Lung (tissue), 11 donors: ENCODE measurements at regions not wholly inside any gene's neighbourhood (a gene's known extent, or its start where the extent isn't known, plus 50 kb on each side); places are given as distances from the start of the nearest gene placed in this dataset.

ENCODE experiments used
- ATAC-seq: fragments of 200-7000 bp; cut with Tn5 transposase; one replicate; pipeline ENCODE4 v1.9.1; 2020; ENCODE audit warnings: moderate number of reproducible peaks; ENCODE audit not compliant: insufficient read depth, low FRiP score
- DNase-seq, 3 donors: peaks; one replicate each; pipeline ENCODE4 v3.0.0-alpha.2; 2013 to 2017
- H3K27ac ChIP-seq, 2 donors: one replicate each; pipeline ENCODE4 v1.5.1; 2013; ENCODE audit warnings: mild to moderate bottlenecking in 2 of 2, moderate library complexity in 2 of 2, control low read depth in 1 of 2, inconsistent platforms in 1 of 2, low read depth in 1 of 2, low read length in 1 of 2
- H3K27me3 ChIP-seq, 3 donors: one replicate each; pipeline ENCODE4 v1.5.1; 2013; ENCODE audit warnings: low read length in 2 of 3; ENCODE audit not compliant: control insufficient read depth in 3 of 3, insufficient read depth in 3 of 3
- H3K36me3 ChIP-seq, 4 donors: one replicate each; pipeline ENCODE4 v1.5.1; 2013; ENCODE audit warnings: low read length in 4 of 4, mild to moderate bottlenecking in 1 of 4, moderate library complexity in 1 of 4; ENCODE audit not compliant: control insufficient read depth in 4 of 4, insufficient read depth in 4 of 4
- H3K4me1 ChIP-seq, 5 donors: one replicate each; pipeline ENCODE4 v1.5.1; 2013; ENCODE audit warnings: low read length in 5 of 5, mild to moderate bottlenecking in 2 of 5, moderate library complexity in 1 of 5; ENCODE audit not compliant: control insufficient read depth in 5 of 5, insufficient read depth in 5 of 5
- H3K4me3 ChIP-seq: one replicate; pipeline ENCODE4 v1.5.1; 2013; ENCODE audit warnings: mild to moderate bottlenecking, control low read depth, moderate library complexity
- H3K9ac ChIP-seq, 2 donors: one replicate each; pipeline ENCODE4 v1.5.1; 2013; ENCODE audit warnings: low read length in 2 of 2, control low read depth in 1 of 2; ENCODE audit not compliant: insufficient read depth in 1 of 2
- H3K9me3 ChIP-seq, 4 donors: one replicate each; pipeline ENCODE4 v1.5.1; 2013; ENCODE audit warnings: low read length in 3 of 4, mild to moderate bottlenecking in 1 of 4, moderate library complexity in 1 of 4; ENCODE audit not compliant: control insufficient read depth in 4 of 4, insufficient read depth in 3 of 4
- CTCF ChIP-seq: IDR thresholded peaks from 2 replicates; pipeline ENCODE4 v1.5.1; 2012; ENCODE audit warnings: mild to moderate bottlenecking; ENCODE audit errors: control extremely low read depth, extremely low read depth
- WGBS, 2 donors: extraction: QIAGEN DNeasy Blood & Tissue Kit; methylation state at CpG; one replicate each; pipeline ENCODE4 v1.1.7; 2013; 5-methylcytosine and 5-hydroxymethylcytosine counted together
- donor health status: control.
- donor health status: control.
- donor health status: Bipolar disorder and iron deficiency.
- donor health status: healthy.
- donor health status: DM: yes; HTN: yes; CAD: no.

GRCh38 chr17:14513835-14514234 is 213.0 kb downstream of the HS3ST3B1 start:
- Histone ChIP-seq H3K27ac (no peak overlapping the region), H3K9me3 (peaks cover 0 to 2% (median 0%) of the 10 kb centered on the region in 4 donors), H3K9ac (no peak overlapping the region), H3K4me3 (no peak overlapping the region), H3K36me3 (no peaks in the 10 kb centered on the region), H3K4me1 (no peaks in the 10 kb centered on the region), H3K27me3 (no peaks in the 10 kb centered on the region)
- no peak for TF ChIP-seq CTCF
- no peak for DNase-seq
- 72 to 78% methylated on average over 3 of the region's 3 CpGs for WGBS, 2 donors
- no peak for ATAC-seq

- DNase-seq (no peak), ATAC-seq (no peak)
- no peak overlapping the region for H3K9ac ChIP-seq
- H3K27me3 ChIP-seq: no peaks in the 10 kb centered on the region
- no peak overlapping the region for H3K4me3 ChIP-seq
- 86 to 90% methylated on average over 3 of the region's 3 CpGs for WGBS, 2 donors
- H3K9me3 ChIP-seq: peaks cover 0 to 2% (median 0%) of the 10 kb centered on the region in 4 donors
- TF ChIP-seq CTCF: no peak
- H3K27ac ChIP-seq: no peak overlapping the region
- no peaks in the 10 kb centered on the region for H3K4me1 ChIP-seq
- H3K36me3 ChIP-seq: no peaks in the 10 kb centered on the region
Observed at GRCh38 chr17:14510136-14510535, 209.3 kb downstream of the HS3ST3B1 start.

GRCh38 chr17:14508156-14508555 is 207.3 kb downstream of the HS3ST3B1 start:
- Histone ChIP-seq H3K9me3 (peaks cover 0 to 2% (median 0%) of the 10 kb centered on the region in 4 donors), H3K27ac (no peak overlapping the region), H3K36me3 (no peaks in the 10 kb centered on the region), H3K27me3 (no peaks in the 10 kb centered on the region), H3K9ac (no peak overlapping the region), H3K4me1 (no peaks in the 10 kb centered on the region), H3K4me3 (no peak overlapping the region)
- DNase-seq (no peak), ATAC-seq (no peak)
- 85 to 92% methylated on average over 5 of the region's 5 CpGs for WGBS, 2 donors
- no peak for TF ChIP-seq CTCF

- DNase-seq (no peak), ATAC-seq (no peak)
- Histone ChIP-seq H3K4me1 (no peaks in the 10 kb centered on the region), H3K27me3 (no peaks in the 10 kb centered on the region), H3K36me3 (no peaks in the 10 kb centered on the region), H3K9me3 (peaks cover 0 to 2% (median 0%) of the 10 kb centered on the region in 4 donors), H3K4me3 (no peak overlapping the region), H3K27ac (no peak overlapping the region), H3K9ac (no peak overlapping the region)
- TF ChIP-seq CTCF: no peak
- WGBS, 2 donors: 92% methylated on average over 5 of the region's 5 CpGs
Observed at GRCh38 chr17:14506364-14506763, 205.5 kb downstream of the HS3ST3B1 start.
